ENCODE measurements at regions not wholly inside any gene's neighbourhood (a gene's known extent, or its start where the extent isn't known, plus 50 kb on each side); places are given as distances from the start of the nearest gene placed in this dataset.
A peak's percentile ranks its signal among the peaks of the same experiment; 100 is the strongest.

- Histone ChIP-seq H3K79me2 (ENCODE audit: control insufficient read depth, insufficient read depth, low read length) (no peaks in the 10 kb centered on the region), H3K9me3 (ENCODE audit: control insufficient read depth, low read depth, low read length) (no peaks in the 10 kb centered on the region), H3K9ac (ENCODE audit: control insufficient read depth, extremely low read depth, insufficient read depth, low read length) (no peak overlapping the region), H3K9me1 (ENCODE audit: control insufficient read depth, extremely low read depth, insufficient read depth, low read length) (no peaks in the 10 kb centered on the region), H3K27ac (ENCODE audit: control insufficient read depth, insufficient read depth, low read length) (no peak overlapping the region), H3K4me3 (ENCODE audit: control insufficient read depth in 2 of 3, extremely low read depth in 1 of 3, insufficient read depth in 2 of 3, low read depth in 1 of 3, low read length in 3 of 3) (peak overlapping the region in 1 of 3 experiments; percentile 21), H4K20me1 (ENCODE audit: control insufficient read depth, extremely low read depth, insufficient read depth, low read length) (no peaks in the 10 kb centered on the region), H3K4me2 (ENCODE audit: control insufficient read depth, extremely low read depth, insufficient read depth, low read depth, low read length) (peak overlapping the region; percentile 18), H3K4me1 (ENCODE audit: control insufficient read depth, extremely low read depth, insufficient read depth, low read length) (peaks cover 12% of the 10 kb centered on the region), H3K36me3 (ENCODE audit: control insufficient read depth in 2 of 2, extremely low read depth in 1 of 2, insufficient read depth in 2 of 2, low read length in 2 of 2) (no peaks in the 10 kb centered on the region), H2AFZ (ENCODE audit: control insufficient read depth, low read length) (peak overlapping the region; percentile 77), H3K27me3 (ENCODE audit: control insufficient read depth, extremely low read depth, insufficient read depth, low read length) (no peaks in the 10 kb centered on the region)
- DNase-seq (ENCODE audit: low read depth, low spot score) (no peak), FAIRE-seq (peak; percentile 77)
- dilution Hi-C loops (cut with MboI; ENCODE audit: extremely low pct_ligation_motif_present, low sequenced_read_pairs), result no loop called here
- TF ChIP-seq EZH2 (IDR thresholded peaks at IDR 0.05; ENCODE audit: low read length) (no peak), CTCF (optimal IDR thresholded peaks at IDR 0.05 in 1 of 3, IDR thresholded peaks at IDR 0.05 in 1 of 3, conservative IDR thresholded peaks at IDR 0.05 in 1 of 3; ENCODE audit: extremely low read depth in 1 of 3, insufficient read depth in 2 of 3, low read length in 3 of 3) (no peak)
Measured at GRCh38 chr14:65281991-65282895, 130.3 kb upstream of the FUT8 start.

- Histone ChIP-seq H3K9me3 (ENCODE audit: control insufficient read depth, low read depth, low read length) (no peaks in the 10 kb centered on the region), H3K4me2 (ENCODE audit: control insufficient read depth, extremely low read depth, insufficient read depth, low read depth, low read length) (no peak overlapping the region), H3K27me3 (ENCODE audit: control insufficient read depth, extremely low read depth, insufficient read depth, low read length) (no peaks in the 10 kb centered on the region), H3K4me1 (ENCODE audit: control insufficient read depth, extremely low read depth, insufficient read depth, low read length) (peaks cover 12% of the 10 kb centered on the region), H3K27ac (ENCODE audit: control insufficient read depth, insufficient read depth, low read length) (no peak overlapping the region), H4K20me1 (ENCODE audit: control insufficient read depth, extremely low read depth, insufficient read depth, low read length) (no peaks in the 10 kb centered on the region), H3K9ac (ENCODE audit: control insufficient read depth, extremely low read depth, insufficient read depth, low read length) (no peak overlapping the region), H3K4me3 (ENCODE audit: control insufficient read depth in 2 of 3, extremely low read depth in 1 of 3, insufficient read depth in 2 of 3, low read depth in 1 of 3, low read length in 3 of 3) (peak overlapping the region in 1 of 3 experiments; percentile 21), H3K36me3 (ENCODE audit: control insufficient read depth in 2 of 2, extremely low read depth in 1 of 2, insufficient read depth in 2 of 2, low read length in 2 of 2) (no peaks in the 10 kb centered on the region), H3K79me2 (ENCODE audit: control insufficient read depth, insufficient read depth, low read length) (no peaks in the 10 kb centered on the region), H3K9me1 (ENCODE audit: control insufficient read depth, extremely low read depth, insufficient read depth, low read length) (no peaks in the 10 kb centered on the region), H2AFZ (ENCODE audit: control insufficient read depth, low read length) (peak overlapping the region; percentile 77)
- DNase-seq (ENCODE audit: low read depth, low spot score), result no peak
- dilution Hi-C loops (cut with MboI; ENCODE audit: extremely low pct_ligation_motif_present, low sequenced_read_pairs), result no loop called here
- no peak for FAIRE-seq
- TF ChIP-seq CTCF (optimal IDR thresholded peaks at IDR 0.05 in 1 of 3, IDR thresholded peaks at IDR 0.05 in 1 of 3, conservative IDR thresholded peaks at IDR 0.05 in 1 of 3; ENCODE audit: extremely low read depth in 1 of 3, insufficient read depth in 2 of 3, low read length in 3 of 3), result no peak
- no peak for TF ChIP-seq EZH2 (IDR thresholded peaks at IDR 0.05; ENCODE audit: low read length)
Measured at GRCh38 chr14:65282896-65283253, 129.7 kb upstream of the FUT8 start.

Data from keratinocyte (primary cell).